HG02938 (cell line): ENCODE measurements at regions not wholly inside any gene's neighbourhood (a gene's known extent, or its start where the extent isn't known, plus 50 kb on each side); places are given as distances from the start of the nearest gene placed in this dataset.

ENCODE experiments used
- ATAC-seq: cut with Tn5 transposase; IDR thresholded peaks from one replicate; pipeline ENCODE4 v1.9.1; 2021; ENCODE audit warnings: mild to moderate bottlenecking, moderate library complexity; ENCODE audit not compliant: unreplicated experiment

GRCh38 chr1:57947471-57947870 lies 523.6 kb upstream of the DAB1 start:
- ATAC-seq, result no peak

- ATAC-seq, result no peak
Measured at GRCh38 chr1:57945045-57945444, 521.2 kb upstream of the DAB1 start.

GRCh38 chr1:57943365-57943764 lies 519.5 kb upstream of the DAB1 start:
- no peak for ATAC-seq

- ATAC-seq, result no peak
Measured at GRCh38 chr1:57934745-57935144, 510.9 kb upstream of the DAB1 start.

GRCh38 chr1:57927003-57927402 lies 503.1 kb upstream of the DAB1 start:
- no peak for ATAC-seq

- ATAC-seq, result no peak
Measured at GRCh38 chr1:57926025-57926552, 502.2 kb upstream of the DAB1 start.

- ATAC-seq, result no peak
Measured at GRCh38 chr1:57925226-57925625, 501.4 kb upstream of the DAB1 start.

- no peak for ATAC-seq
Measured at GRCh38 chr1:57922130-57922529, 498.3 kb upstream of the DAB1 start.

GRCh38 chr1:57916041-57916440 lies 492.2 kb upstream of the DAB1 start:
- no peak for ATAC-seq

- ATAC-seq, result no peak
Measured at GRCh38 chr1:57911427-57911826, 487.6 kb upstream of the DAB1 start.

- ATAC-seq, result no peak
Measured at GRCh38 chr1:57910782-57911181, 486.9 kb upstream of the DAB1 start.

GRCh38 chr1:57910305-57910704 lies 486.4 kb upstream of the DAB1 start:
- no peak for ATAC-seq

GRCh38 chr1:57908147-57908890 lies 484.5 kb upstream of the DAB1 start:
- no peak for ATAC-seq

- ATAC-seq, result no peak
Measured at GRCh38 chr1:57901208-57901919, 477.5 kb upstream of the DAB1 start.

GRCh38 chr1:57898531-57898930 lies 474.7 kb upstream of the DAB1 start:
- no peak for ATAC-seq

- no peak for ATAC-seq
Measured at GRCh38 chr1:57897581-57897980, 473.7 kb upstream of the DAB1 start.

GRCh38 chr1:57894315-57894714 lies 470.5 kb upstream of the DAB1 start:
- no peak for ATAC-seq

GRCh38 chr1:57889676-57890320 lies 465.9 kb upstream of the DAB1 start:
- no peak for ATAC-seq

- no peak for ATAC-seq
Measured at GRCh38 chr1:57887964-57888491, 464.2 kb upstream of the DAB1 start.

GRCh38 chr1:57886376-57886775 lies 462.5 kb upstream of the DAB1 start:
- no peak for ATAC-seq

- ATAC-seq, result no peak
Measured at GRCh38 chr1:57883642-57883995, 459.8 kb upstream of the DAB1 start.
